ENCODE measurements at regions not wholly inside any gene's neighbourhood (a gene's known extent, or its start where the extent isn't known, plus 50 kb on each side); places are given as distances from the start of the nearest gene placed in this dataset.

DNA sequence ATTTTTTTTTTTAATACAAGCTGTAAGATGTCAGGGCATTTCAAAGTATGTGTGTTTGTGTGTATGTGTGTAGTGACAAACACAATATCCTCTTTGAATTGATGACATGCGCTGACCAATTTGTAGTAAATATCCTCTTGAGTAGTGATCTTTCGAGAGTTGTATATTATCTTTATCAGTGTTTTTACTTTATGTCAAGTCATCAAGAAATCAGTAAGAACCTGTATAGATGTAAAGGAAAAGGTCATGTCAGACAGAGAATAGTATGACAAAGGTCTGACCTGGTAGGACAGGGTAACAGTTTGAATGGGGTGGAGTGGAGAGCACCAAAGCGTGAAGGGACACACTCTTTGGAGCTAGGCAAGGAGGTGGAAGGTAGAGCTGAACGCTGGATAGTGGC lies 1931.4 kb upstream of the CELF4 start:
- no TSS peak for BruUV-seq (replicated peaks)
- TF ChIP-seq EZH2phosphoT487 (IDR thresholded peaks at IDR 0.05; ENCODE audit: borderline replicate concordance, low read length) = no peak
- no peak for TF ChIP-seq EZH2 (IDR thresholded peaks at IDR 0.05; ENCODE audit: low read length, unreplicated experiment)
- TF ChIP-seq, protein P1, sequence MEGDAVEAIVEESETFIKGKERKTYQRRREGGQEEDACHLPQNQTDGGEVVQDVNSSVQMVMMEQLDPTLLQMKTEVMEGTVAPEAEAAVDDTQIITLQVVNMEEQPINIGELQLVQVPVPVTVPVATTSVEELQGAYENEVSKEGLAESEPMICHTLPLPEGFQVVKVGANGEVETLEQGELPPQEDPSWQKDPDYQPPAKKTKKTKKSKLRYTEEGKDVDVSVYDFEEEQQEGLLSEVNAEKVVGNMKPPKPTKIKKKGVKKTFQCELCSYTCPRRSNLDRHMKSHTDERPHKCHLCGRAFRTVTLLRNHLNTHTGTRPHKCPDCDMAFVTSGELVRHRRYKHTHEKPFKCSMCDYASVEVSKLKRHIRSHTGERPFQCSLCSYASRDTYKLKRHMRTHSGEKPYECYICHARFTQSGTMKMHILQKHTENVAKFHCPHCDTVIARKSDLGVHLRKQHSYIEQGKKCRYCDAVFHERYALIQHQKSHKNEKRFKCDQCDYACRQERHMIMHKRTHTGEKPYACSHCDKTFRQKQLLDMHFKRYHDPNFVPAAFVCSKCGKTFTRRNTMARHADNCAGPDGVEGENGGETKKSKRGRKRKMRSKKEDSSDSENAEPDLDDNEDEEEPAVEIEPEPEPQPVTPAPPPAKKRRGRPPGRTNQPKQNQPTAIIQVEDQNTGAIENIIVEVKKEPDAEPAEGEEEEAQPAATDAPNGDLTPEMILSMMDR (conservative IDR thresholded peaks at IDR 0.05; ENCODE audit: low read depth, low read length) = no peak
- CTCF ChIA-PET = no interaction called here

GRCh38 chr18:39494211-39494896 lies 1928.8 kb upstream of the CELF4 start:
- intact Hi-C loops (cut with micrococcal nuclease) = no loop called here

More for the DNA sequence above, 1931.4 kb upstream of the CELF4 start:
- Histone ChIP-seq H3K9ac (ENCODE audit: low read length) (no peak overlapping the region), H3K4me2 (ENCODE audit: low read length) (no peak overlapping the region), H3K27ac (ENCODE audit: low read length) (no peak overlapping the region), H3K79me2 (ENCODE audit: low read length) (no peaks in the 10 kb centered on the region), H3F3A (ENCODE audit: low read length, unreplicated experiment) (no peaks in the 10 kb centered on the region), H3K4me3 (ENCODE audit: low read length) (no peak overlapping the region), H3K9me2 (replicated peaks; ENCODE audit: low read length) (no peaks in the 10 kb centered on the region), H2AFZ (ENCODE audit: low read length) (no peak overlapping the region), H3K36me3 (ENCODE audit: low read depth, low read length) (no peaks in the 10 kb centered on the region), H3K9me3 (ENCODE audit: low read length) (no peaks in the 10 kb centered on the region), H3K4me1 (ENCODE audit: insufficient read depth, low read length) (no peaks in the 10 kb centered on the region), H4K20me1 (ENCODE audit: low read length) (no peaks in the 10 kb centered on the region), H3K27me3 (ENCODE audit: low read length) (no peaks in the 10 kb centered on the region)
- no peak for ATAC-seq
- POLR2A ChIA-PET (ENCODE audit: unreplicated experiment) = no interaction called here
- intact Hi-C loops (cut with micrococcal nuclease) = no loop called here
- no peak for DNase-seq

GRCh38 chr18:39491408-39491807 lies 1925.8 kb upstream of the CELF4 start:
- Histone ChIP-seq H3K36me3 (ENCODE audit: low read depth, low read length) (no peaks in the 10 kb centered on the region), H3K9me3 (ENCODE audit: low read length) (no peaks in the 10 kb centered on the region), H2AFZ (ENCODE audit: low read length) (no peak overlapping the region), H3K4me2 (ENCODE audit: low read length) (no peak overlapping the region), H3K79me2 (ENCODE audit: low read length) (no peaks in the 10 kb centered on the region), H4K20me1 (ENCODE audit: low read length) (no peaks in the 10 kb centered on the region), H3K9ac (ENCODE audit: low read length) (no peak overlapping the region), H3K27ac (ENCODE audit: low read length) (no peak overlapping the region), H3K9me2 (replicated peaks; ENCODE audit: low read length) (no peaks in the 10 kb centered on the region), H3K4me3 (ENCODE audit: low read length) (no peak overlapping the region), H3F3A (ENCODE audit: low read length, unreplicated experiment) (no peaks in the 10 kb centered on the region), H3K27me3 (ENCODE audit: low read length) (no peaks in the 10 kb centered on the region), H3K4me1 (ENCODE audit: insufficient read depth, low read length) (no peaks in the 10 kb centered on the region)
- intact Hi-C loops (cut with micrococcal nuclease) = no loop called here
- DNase-seq (no peak), ATAC-seq (no peak)
- no TSS peak for BruUV-seq (replicated peaks)
- ChIA-PET POLR2A (ENCODE audit: unreplicated experiment) (no interaction called here), CTCF (no interaction called here)
- TF ChIP-seq, protein P1 (conservative IDR thresholded peaks at IDR 0.05; ENCODE audit: low read depth, low read length) = no peak
- TF ChIP-seq EZH2 (IDR thresholded peaks at IDR 0.05; ENCODE audit: low read length, unreplicated experiment) (no peak), EZH2phosphoT487 (IDR thresholded peaks at IDR 0.05; ENCODE audit: borderline replicate concordance, low read length) (no peak)

More at GRCh38 chr18:39494211-39494896, 1928.8 kb upstream of the CELF4 start:
- no peaks in the 10 kb centered on the region for H4K20me1 ChIP-seq (ENCODE audit: low read length)
- H3K4me1 ChIP-seq (ENCODE audit: insufficient read depth, low read length) = no peaks in the 10 kb centered on the region
- no peaks in the 10 kb centered on the region for H3K36me3 ChIP-seq (ENCODE audit: low read depth, low read length)
- POLR2A ChIA-PET (ENCODE audit: unreplicated experiment) = no interaction called here
- H3K9me3 ChIP-seq (ENCODE audit: low read length) = no peaks in the 10 kb centered on the region
- H3K9ac ChIP-seq (ENCODE audit: low read length) = no peak overlapping the region
- no peak overlapping the region for H3K4me2 ChIP-seq (ENCODE audit: low read length)
- no peaks in the 10 kb centered on the region for H3K79me2 ChIP-seq (ENCODE audit: low read length)
- H3K9me2 ChIP-seq (replicated peaks; ENCODE audit: low read length) = no peaks in the 10 kb centered on the region
- H3K27me3 ChIP-seq (ENCODE audit: low read length) = no peaks in the 10 kb centered on the region
- CTCF ChIA-PET = no interaction called here
- ATAC-seq (no peak), DNase-seq (no peak)
- BruUV-seq (replicated peaks) = no TSS peak
- H3K27ac ChIP-seq (ENCODE audit: low read length) = no peak overlapping the region
- no peak overlapping the region for H2AFZ ChIP-seq (ENCODE audit: low read length)
- TF ChIP-seq, protein P1 (conservative IDR thresholded peaks at IDR 0.05; ENCODE audit: low read depth, low read length) = no peak
- TF ChIP-seq EZH2 (IDR thresholded peaks at IDR 0.05; ENCODE audit: low read length, unreplicated experiment) (no peak), EZH2phosphoT487 (IDR thresholded peaks at IDR 0.05; ENCODE audit: borderline replicate concordance, low read length) (no peak)
- no peaks in the 10 kb centered on the region for H3F3A ChIP-seq (ENCODE audit: low read length, unreplicated experiment)
- no peak overlapping the region for H3K4me3 ChIP-seq (ENCODE audit: low read length)
